NCI-H187 (cell line): ENCODE measurements at regions not wholly inside any gene's neighbourhood (a gene's known extent, or its start where the extent isn't known, plus 50 kb on each side); places are given as distances from the start of the nearest gene placed in this dataset.

ENCODE experiments used
- DNase-seq, 2 experiments: peaks; one replicate each; lab custom pipeline; 2025; lab: John Stamatoyannopoulos, UW

DNA sequence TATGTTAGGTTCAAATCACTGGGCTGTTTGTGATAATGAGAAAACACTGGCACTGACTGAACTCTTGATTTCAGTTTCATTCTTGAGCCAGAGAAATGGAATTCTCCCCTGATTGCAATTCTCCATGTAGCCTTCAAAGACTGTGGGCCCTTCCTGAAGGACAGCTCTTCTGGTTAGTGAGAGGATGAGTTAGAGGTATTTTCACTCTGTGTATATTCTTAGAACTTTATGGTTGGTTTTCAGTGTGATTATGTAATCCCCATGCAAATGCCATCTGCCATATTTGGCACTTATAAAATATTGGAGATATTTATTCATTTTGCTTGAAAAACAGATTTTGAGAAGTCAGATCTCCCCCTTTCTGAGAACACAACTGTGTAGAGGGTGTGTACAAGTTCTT, 323.7 kb downstream of the SLC4A3 start:
- no peak for DNase-seq

DNA sequence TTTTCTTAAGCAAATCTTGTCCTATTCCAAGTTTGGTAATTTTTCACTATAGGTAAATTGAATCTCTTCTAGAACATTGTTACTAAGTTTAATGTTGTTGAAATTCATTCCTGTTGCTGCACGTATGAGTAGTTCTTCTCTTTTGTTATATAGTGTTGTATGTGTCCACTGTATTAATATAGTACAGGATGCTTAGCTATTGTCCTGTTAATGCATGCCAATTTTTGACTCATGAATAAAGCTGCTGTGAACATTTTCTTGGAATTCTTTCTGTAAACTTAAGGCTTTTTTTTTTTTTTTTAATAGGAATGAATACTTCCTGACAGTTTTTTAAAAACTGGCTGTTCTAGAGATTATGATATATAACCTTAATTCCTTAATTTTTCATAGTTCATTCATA, 326.9 kb downstream of the SLC4A3 start:
- DNase-seq = no peak

DNA sequence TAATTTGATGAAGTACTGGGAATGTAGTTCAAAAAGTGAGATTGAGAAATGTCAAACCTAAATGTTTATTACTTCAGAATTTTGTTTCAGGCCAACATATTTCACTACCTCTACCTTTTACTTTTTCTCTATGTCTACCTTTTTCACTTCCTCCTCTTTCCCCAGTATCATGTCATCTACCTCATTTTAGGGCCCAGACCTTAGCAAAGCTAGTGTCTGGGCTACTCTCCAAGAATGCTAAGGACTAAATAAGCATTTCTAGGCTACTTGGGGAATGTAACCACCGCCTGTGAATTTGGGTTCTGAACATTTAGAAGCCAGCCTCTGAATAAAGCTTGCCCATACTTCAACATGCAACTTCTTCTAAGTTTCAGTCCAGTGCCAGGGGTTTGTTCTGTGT, 330.4 kb downstream of the SLC4A3 start:
- no peak for DNase-seq

DNA sequence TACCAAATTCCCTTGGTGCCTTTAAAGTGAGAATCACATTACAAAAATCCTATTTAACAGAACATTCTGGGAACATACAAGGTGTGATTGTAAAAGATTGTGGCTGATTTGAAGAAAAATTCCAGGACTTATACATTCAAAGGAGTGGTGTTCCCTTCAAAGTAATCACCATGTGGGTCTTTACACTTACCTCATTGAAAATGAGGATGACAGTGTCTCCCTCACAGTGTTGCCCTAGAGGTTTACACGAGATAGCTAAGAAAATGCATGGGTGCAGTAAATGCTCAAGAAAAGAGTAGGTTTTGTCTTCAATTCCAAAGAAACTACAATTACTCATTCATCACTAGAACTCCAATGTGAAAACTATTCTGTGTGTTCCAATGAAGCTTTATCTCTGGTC, 331.5 kb downstream of the SLC4A3 start:
- DNase-seq = no peak

DNA sequence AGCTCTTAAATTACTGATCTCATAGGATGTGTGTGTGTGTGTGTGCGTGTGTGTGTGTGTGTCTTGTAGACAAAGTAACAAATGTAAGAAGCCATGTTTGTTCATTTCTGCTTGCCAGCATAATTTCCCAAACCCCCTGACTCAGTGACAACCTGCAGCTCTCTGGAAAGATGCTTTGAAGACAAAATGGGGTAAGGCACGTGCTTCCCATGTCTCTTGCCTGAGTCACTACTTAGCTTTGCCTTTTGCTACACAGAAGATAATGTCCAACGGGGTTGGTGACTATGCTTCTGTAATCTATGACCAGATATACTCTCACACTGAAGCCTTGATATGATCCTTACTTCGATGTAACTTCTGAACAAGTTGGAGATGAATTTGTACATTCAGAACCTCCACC, 332.0 kb downstream of the SLC4A3 start:
- DNase-seq = no peak

DNA sequence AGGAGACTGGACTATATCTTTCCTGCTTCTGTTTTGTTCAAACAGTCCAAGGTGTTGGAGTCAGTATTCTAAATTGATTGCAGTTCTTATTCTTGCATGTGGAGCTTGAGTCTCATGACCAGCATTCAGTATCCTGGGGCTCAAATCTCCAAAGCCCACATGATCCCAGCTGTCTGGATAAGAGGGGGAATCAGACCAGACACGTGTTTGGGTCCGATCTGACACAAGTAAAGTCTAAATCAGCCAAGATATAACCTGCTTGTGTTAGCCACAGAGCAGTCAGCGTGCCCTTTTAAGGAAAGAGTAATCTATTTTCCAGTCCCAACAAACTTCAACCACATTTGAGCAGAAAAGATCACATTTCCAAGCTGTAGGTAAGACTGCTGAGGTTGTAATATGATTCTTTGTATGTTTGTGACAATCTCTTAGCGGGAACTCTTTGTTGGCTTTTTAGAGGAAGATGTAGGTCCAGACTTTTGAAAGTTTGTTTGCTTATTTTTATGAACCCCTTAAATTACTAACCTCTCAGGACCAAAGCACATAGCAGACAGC, 334.6 kb downstream of the SLC4A3 start:
- DNase-seq = no peak

DNA sequence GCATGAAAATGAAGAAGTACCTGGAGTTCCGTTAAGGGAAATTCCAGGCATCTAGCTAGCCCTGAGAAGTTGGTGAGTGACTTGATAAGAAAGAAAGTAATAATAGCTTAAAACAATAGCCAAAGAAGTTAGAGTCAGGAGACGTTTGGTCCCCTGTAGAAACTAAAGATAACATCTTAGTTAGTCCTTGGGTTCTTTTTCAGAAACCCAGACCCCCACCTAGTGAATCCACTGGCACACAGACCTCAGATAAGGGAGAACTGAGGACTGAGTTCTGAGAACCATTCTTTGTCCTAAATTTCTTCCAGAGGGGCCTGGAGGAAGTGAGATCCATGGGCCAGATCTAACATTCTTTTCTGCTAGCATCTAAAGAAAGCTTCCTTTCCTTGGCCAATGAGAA, 335.4 kb downstream of the SLC4A3 start:
- DNase-seq = no peak

DNA sequence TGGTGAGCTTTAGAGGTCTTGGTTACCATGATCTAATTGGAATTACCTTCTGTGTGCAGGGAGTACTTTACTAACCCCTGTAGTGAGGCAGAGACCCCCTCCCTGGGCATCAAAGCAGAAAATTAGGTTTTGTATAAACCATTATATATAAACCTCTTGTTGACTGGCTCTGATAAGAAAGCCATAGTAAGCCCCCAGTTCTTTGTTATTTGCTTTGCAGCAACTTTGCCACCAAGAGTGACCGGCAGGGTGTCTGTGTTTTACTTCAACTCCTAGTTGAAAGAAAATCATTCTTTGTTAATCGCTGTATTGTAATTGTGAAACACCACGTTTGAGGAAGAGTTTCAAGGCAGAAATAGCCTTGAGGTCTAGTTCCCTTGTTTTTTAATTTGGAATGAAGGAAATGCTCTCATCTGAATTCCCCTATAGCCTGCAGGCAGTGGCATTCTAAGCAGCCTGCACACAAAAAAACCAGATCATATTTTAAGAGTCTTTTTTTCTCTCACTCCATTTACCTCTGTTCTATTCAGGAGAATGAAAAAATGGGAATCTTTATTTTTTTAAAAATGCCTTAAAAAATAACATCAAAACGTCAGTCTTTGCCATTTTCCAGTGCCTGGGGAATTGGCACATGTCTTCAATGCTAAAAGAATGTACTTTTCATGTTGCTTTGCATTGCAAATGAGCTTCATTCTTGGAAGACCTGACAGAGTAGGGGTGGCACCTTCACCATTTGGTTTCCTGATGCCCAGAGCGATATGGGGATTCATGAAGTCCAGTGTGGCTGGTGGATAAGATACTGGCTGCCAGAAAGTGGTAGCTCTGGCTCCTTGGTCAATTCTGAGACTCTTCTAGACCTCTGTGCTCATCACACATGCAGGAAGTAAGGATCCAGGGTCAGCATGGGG, 338.1 kb downstream of the SLC4A3 start:
- DNase-seq = no peak

DNA sequence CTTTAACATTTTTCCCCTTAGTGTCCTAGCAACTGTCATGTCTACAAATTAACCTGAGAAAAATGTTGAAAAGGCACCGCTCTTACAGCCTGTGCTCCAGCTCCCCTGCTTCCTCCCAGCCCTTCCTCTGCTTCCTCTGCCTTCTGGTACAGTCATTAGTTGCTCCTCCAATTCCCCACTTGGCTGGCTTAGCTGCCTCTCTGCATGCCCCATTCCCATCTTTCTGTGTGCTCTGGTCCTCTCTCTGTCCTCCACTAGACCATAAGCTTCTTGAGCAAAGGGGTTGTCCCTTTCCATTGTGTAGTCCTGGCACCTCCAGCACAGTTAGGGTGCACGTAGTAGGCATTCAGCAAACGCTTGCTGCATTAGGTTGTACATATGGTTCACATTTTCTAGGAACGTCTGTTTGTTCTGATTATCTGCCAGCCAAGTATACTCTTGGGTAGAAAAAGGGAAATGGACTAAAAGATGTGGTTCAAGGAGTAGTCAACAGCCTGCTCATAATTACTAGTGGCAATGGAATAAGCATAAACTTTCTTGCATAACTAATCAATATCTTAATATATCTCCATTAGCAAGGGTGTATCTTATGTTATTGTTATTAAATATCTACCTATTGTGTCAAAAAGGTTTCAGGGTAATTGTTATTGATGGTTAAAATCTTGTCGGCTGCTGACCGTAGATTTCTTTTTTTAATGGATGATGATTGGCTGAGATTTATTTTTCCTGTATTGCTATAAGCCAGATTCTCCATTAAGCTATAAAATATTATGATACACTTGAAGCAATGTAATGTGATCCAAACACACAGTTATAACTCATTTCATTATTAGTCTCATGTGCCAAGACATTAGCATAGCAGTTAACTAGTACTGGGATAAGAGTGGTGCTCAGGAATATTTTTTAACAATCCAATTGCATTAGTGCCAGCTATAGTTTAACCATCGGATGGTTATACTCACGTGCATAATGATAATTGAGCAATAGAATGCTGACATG, 340.1 kb downstream of the SLC4A3 start:
- no peak for DNase-seq

DNA sequence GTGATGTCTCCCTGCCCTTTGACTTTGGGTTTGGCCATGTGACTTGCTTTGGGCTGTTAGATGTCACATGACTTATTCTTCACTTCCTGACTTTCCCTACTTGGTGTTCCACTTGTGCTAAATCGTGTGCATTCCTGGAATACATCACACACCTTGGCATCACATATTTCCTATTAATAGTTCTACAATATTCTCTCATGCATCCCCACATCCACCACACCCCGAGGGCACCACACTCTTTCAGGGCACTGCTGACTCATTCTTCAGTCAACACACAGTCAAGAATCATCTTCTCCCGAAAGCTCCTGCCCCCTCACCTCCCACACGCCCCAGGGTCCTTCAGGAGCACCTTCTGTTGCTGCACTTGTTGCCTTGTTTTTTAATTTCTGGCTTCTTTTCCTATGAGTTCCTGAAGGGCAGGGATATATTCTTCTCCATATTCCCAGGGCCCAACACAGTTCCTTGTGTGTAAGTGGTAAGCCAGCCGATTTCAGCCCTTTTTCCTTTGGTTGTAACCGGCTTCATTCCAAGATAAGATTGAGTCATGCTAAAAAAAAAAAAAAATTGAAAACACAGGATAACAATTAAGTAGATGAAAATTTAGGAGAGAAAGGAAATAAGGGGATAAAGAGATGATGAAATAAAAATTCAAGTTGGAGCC, 341.4 kb downstream of the SLC4A3 start:
- no peak for DNase-seq

DNA sequence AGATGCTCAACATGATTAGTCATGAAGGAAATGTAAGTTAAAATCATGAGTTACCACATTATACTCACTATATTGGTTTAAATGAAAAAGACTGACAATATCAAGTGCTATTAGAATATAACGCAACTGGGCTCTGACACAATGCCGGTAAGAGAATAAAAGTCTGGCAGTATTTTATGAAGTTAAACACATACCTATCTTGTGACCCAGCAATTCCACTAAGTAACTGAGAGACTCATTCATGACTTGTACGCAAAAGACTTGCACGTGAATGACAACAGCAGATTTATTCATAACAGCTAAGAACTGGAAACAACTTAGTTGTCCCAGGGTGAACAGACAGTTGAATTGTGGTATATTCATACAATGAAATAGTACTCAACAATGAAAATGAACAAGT, 342.1 kb downstream of the SLC4A3 start:
- DNase-seq = no peak

DNA sequence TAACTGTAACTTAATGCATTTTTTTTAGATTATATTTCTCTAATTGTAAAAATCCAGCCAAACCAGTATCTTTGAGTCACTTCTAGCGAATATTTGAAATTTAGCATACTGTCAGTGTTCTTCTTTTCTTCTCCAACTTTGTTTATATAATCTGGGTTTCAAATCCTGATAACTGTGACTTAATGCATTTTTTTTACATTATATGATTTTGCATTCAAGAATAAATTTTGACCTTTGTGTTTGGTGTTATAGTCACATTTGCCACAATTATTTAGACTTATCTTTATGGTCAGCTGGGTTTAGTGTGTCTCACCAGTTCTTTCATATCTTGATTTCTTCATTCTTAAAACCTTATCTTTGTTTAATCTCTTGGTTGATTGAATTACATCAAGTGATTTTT, 345.7 kb downstream of the SLC4A3 start:
- DNase-seq = no peak

DNA sequence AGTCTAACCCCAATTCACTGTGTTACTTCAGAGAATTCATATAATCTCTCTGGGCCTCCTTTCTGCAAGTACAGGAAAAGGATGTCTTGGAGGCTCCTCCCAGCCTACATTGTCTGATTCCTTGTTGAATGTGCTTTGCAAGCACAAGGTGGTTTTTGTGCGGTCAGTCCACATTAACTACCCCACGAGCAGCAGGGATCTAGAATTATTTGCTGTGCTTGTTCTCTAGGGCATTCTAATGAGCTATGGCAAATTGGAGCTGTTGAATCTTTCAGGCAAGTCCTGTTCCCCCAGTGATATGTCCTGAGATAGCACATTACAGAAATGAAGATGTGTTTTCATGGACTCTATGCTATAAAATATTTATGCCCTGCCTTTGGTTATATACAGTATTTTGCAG, 349.4 kb downstream of the SLC4A3 start:
- no peak for DNase-seq

DNA sequence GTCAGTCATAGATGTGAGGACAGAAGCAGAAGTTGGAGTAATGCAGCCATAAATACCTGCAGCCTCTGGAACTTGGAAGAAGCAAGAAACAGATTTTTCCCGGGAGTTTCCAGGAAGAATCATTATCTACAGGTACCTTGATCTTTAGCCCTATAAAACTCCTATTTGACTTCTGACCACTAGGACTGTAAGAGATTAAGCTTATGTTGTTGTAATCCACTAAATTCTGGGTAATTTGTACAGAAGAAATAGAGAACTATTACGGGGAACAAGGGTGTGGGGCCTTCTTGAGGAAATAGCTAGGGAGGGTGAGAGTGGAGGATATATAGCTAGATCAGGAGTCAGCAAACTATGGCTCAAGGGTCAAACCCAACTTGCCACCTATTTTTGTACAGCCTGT, 353.2 kb downstream of the SLC4A3 start:
- no peak for DNase-seq

DNA sequence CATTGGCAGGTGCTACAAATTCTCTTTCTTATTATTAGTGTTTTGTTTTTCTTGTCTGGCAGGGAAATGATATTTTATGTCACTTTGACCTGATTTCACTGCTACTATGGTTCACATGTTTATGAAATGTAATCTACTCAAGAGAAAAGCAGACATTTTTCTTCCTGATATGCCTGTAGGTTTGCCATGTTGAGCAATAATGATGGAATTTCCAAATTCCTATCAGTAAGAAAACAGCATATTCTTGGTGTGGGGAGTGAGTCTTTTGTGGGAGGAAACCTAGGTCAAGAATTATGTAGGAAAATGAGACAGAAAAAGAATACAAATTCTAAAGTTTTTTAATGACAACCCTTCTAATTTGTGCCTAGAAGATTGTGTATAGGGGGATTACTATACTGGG, 356.4 kb downstream of the SLC4A3 start:
- no peak for DNase-seq

DNA sequence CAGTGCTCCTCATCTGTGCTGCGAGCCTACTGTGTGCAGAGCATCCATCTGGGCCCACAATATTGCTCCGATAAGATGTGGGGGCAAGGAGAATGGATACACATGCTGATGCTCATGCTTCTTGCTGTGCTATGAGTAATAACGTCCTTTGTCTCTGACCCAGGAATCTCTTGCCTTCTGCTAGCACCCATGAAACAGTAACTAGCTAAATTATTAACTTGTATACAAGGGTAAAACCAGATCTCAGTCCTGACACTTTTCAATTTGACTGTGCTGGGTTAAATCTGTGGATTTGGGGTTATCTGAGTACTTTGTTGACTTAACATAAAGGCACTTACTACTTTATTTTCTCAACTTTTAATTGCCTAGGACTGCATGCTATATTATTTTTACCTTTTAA, 357.6 kb downstream of the SLC4A3 start:
- DNase-seq = no peak

DNA sequence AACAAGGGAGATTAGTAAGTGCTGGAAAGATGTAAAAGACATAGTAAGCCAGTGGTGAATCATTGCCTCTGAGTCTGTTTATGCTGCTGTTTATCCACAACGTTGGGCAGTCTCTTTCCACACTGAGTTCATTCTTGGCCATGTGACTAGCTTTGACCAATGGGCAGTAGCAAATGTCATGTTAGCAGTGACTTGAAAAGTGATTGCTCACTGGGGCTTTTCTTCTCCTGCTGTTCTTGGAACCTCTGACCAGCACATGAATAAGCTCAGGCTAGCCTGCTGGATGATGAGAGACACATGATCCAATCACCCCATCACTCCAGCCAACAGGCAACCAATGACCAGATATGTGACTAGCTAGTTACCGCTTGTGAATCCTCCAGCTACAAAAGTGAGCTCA, 360.4 kb downstream of the SLC4A3 start:
- no peak for DNase-seq

DNA sequence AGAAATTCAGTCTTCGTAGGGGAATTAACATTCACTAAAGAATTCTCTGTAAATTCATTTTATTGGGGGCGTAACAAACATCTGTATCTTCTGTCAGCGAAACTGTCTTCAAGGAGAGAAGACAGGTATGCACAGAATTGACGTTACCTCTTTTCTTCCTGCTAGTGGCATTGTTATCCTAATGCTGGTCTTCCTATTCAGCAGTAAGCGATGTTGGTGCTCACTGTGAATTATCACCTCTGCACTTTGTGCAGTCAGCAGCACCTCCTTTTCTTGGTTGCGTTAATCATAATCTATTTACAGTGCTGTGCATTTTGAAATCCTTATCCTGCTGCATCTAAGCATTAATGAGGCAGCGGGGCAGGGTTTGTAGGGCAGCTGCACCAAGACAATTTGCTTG, 362.3 kb downstream of the SLC4A3 start:
- no peak for DNase-seq

DNA sequence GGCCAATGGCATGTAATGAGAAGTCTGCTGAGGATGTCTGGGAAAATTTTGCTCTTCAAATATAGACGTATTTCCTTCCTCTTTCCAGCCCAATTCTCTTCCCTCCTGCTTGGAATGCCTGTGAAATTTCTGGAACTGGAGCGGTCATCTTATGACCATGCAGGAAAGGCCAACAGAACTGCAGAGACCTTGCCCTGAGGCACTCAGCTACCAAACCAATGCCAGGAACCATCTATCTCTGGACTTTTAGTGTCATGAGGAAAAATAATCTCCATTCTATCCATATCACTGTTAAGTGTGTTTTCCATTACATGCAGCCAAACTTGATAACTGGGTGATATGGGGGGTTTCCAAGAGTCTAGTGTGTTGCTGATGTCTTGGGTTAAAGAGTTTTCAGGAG, 363.7 kb downstream of the SLC4A3 start:
- no peak for DNase-seq

DNA sequence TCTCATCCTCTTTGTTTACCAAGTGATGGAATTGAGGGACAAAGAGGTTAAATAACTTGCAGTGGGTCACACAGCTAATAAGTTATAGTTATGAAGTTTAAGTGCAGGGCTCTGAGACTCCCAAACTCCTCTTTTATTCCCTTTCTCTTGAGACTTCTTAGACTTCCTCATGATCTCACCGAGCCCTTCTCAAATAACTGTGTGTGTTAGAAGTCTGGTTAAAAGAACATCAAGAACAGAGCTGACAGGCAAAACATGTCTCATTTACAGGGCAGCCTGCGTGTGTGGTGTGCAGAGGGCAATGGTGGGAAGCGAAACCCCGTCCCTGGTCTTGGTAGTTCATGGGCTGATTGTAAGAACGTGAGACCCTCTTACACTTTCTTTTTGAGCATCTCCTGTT, 368.0 kb downstream of the SLC4A3 start:
- DNase-seq = no peak

DNA sequence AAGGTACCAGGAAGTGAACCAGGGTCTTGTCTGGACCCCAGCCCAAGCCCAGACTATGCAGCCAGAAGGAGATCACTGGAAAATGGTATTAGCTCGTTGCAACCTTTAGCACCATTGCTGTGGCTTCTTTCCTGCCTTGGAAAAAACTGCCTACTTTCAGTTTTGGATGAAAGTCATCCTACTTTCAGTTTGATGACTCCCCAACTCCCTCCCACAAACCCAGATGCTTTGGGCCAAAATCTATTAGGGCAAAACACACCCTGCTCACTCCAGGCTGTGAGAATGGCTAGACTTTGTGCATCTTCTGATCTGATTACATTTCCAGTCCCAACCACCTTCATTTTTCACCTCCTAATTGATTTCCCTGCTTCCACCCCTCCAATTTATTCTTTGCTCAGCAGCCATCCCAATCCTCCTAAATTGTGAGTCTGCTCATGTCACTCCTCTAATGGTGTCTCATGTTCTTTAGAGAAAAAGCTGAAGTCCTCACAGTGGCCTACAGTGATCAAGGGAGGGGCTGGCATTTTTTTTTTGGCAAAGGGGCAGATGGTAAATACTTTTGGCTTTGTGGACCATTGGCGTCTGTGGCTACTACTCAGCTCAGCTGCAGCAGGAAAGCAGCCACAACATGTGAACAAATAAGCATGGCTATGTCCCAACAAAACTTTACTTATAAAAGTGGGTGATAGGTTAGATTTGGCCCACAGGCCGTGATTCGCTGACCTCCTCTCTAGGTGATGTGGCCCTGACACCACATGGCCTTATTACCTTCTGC, 368.7 kb downstream of the SLC4A3 start:
- DNase-seq = no peak
